NCI-H510A treated with DMSO at 0.1 percent for 48 hours (cell line): ENCODE measurements at regions not wholly inside any gene's neighbourhood (a gene's known extent, or its start where the extent isn't known, plus 50 kb on each side); places are given as distances from the start of the nearest gene placed in this dataset.
"Not testable (repeated sequence)": the region's sequence is repeated elsewhere in the genome, so short reads cannot be mapped to it uniquely, and the experiment has no call there.

Experiments used
- DNase-seq: peaks from one replicate; lab custom pipeline; 2025; lab: John Stamatoyannopoulos, UW

DNA sequence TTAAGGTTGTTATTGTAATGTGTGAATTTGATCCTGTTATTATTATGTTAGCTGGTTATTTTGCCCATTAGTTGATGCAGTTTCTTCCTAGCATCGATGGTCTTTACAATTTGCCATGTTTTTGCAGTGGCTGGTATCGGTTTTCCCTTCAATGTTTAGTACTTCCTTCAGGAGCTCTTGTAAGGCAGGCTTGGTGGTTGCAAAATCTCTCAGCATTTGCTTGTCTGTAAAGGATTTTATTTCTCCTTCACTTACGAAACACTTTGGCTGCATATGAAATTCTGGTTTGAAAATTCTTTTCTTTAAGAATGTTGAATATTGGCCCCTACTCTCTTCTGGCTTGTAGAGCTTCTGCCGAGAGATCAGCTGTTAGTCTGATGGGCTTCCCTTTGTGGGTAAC is 2241.4 kb upstream of the AGA start:
- not testable (repeated sequence) for DNase-seq

DNA sequence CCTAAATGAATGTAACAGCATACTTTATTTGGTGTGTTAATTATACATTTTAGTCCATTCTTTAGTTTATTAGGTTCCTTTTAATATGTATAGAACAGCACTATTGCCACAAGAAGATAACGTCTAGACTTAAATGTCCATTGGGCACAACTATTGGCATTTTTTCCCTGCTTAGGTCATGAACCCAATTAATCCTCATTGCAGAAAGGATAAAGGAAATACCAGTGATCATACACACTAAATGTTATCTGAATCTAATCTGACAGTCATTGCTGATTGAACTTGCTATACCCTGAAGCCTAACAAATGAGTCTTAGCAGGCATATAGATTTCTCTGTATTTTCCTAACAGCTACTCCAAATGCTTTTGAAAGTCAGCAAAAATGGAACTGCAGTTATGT is 2250.0 kb upstream of the AGA start:
- no peak for DNase-seq

DNA sequence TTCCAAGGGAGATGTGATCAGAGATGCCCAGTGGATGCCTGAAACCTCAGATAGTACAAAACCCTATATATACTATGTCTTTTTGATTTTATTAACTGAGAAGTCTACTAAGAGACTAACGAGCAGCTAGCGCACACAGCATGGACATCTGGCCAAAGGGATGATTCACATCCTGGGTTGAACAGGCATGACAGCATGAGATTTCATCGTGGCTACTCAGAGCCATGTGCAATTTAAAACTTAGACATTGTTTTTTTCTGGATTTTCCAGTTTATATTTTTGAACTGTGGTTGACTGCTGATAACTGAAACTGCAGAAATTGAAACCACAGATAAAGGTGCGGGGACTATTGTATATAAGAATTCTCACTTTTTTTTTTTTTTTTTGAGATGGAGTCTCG is 2252.9 kb upstream of the AGA start:
- DNase-seq: no peak

DNA sequence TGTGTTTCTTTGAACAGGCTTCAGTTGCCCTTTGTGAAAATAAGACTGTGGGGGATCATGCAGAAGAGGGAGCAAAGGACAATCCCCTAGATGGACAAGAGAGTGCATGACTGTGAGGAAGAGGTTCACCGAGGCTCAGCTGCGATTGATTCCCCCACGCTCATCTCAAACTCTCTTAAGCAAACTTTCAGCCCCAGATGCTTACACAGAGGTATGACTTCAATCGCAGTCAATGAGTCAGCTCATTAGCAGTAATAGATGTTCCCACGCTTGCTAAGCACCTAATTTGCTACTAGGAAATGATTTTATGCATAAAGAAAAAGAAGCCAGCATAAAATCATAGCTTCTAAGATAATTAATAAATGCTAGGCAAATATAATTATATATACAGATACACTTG is 2256.1 kb upstream of the AGA start:
- no peak for DNase-seq

DNA sequence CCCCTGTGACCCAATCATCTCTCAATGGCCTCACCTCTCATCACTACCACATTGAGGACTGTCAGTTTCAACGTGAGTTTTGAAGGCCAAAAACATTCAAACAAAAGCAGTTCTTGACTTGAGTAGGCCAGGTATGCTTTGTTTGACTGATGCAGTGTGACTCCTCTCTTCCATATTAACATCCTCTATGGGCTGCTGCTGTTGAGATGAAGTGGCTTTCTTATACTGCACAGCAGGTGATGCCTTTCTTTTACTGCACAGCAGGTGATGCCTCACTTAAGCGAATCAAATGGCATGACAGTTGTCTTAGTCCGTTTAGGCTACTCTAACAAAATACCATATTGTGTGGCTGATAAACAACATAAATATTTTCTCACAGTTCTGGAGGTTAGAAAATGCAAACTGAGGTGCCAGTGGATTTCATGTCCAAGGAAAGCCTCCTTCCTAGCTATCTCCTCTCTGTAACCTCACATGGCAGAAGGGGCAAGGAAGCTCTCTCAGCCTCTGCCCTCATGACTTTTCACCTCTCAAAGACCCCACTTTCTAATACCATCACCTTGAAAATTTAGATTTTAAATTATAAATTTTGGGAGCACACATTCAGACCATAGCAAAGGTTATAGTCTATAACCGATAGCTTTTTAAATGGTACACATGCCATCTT is 2267.9 kb upstream of the AGA start:
- DNase-seq: peak; percentile 72

DNA sequence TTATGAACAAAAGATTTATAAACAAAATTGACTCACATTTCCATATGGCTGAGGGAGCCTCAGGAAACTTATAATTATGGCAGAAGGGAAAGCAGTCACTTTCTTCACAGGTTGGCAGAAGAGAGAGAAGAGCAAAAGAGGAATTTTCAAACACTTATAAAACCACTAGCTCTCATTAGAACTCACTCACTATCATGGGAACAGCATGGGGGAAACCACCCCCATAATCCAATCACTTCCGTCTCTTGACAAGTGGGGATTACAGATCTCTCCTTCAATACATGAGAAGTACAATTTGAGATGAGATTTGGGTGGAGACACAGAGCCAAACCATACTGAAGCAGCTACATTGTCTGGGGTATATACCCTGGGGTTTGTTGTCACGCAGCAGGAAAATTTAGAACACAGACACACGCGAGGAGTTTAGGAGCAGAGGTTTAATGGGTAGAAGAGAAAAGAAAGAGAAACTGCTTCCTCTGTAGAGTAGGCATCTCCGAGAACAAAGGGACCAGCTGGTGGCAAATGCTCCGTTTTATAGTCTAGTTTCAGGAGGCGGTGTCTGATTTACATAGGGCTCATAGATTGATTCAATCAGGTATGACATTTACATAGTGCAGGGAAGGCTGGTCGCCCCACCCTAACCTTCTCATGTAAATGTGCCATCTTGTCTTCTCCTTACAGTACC is 2277.7 kb upstream of the AGA start:
- DNase-seq: no peak

DNA sequence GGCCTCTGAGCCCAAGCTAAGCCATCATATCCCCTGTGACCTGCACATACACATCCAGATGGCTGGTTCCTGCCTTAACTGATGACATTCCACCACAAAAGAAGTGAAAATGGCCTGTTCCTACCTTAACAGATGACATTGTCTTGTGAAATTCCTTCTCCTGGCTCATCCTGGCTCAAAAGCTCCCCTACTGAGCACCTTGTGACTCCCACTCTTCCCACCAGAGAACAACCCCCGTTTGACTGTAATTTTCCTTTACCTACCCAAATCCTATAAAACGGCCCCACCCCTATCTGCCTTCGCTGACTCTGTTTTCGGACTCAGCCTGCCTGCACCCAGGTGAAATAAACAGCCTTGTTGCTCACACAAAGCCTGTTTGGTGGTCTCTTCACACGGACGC is 2284.3 kb upstream of the AGA start:
- not testable (repeated sequence) for DNase-seq

DNA sequence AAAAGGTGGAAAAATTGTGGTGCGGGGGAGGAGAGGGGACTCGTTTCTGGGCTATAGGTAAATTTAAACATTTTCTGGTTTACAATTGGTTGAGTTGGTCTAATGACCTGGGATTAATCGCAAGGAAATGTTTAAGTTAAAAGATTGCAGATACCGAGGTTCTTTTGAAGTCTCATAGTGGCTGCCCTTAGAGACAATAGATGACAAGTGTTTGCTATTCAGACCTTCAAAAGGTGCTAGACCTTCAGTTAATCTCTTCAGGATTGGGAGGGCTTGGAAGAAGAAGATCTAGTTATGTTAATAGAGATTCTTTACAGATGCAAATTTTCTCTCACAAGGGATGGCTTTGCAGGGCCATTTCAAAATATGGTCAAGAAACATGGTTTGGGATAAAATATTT is 2286.1 kb upstream of the AGA start:
- DNase-seq: no peak

DNA sequence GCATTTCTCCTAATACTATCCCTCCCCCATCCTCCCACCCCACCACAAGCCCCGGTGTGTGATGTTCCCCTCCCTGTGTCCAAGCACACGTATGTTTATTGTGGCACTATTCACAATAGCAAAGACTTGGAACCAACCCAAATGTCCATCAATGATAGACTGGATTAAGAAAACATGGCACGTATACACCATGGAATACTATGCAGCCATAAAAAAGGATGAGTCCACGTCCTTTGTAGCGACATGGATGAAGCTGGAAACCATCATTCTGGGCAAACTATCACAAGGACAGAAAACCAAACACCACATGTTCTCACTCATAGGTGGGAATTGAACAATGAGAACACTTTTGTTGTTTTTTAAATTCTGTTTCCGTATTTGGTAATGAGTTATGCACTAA is 2294.6 kb upstream of the AGA start:
- not testable (repeated sequence) for DNase-seq

DNA sequence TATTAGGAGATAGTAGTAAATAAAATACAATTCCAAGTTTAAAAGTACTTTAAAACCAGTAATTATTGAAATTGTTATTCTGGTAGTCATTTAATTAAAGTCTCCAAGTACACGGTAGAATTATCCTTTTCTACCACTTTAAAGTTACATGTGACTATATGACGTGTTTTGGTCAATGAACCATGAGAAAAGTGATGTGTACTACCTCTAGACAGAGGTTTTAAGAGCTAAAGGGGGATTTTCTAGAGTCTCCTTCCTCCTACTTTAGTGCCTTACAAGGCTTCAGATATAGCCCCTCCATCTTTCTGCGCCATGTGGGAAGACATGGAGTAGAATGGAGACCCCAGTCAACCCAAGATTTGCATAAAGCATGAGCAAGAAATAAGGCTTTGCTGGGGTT is 2296.6 kb upstream of the AGA start:
- DNase-seq: no peak

DNA sequence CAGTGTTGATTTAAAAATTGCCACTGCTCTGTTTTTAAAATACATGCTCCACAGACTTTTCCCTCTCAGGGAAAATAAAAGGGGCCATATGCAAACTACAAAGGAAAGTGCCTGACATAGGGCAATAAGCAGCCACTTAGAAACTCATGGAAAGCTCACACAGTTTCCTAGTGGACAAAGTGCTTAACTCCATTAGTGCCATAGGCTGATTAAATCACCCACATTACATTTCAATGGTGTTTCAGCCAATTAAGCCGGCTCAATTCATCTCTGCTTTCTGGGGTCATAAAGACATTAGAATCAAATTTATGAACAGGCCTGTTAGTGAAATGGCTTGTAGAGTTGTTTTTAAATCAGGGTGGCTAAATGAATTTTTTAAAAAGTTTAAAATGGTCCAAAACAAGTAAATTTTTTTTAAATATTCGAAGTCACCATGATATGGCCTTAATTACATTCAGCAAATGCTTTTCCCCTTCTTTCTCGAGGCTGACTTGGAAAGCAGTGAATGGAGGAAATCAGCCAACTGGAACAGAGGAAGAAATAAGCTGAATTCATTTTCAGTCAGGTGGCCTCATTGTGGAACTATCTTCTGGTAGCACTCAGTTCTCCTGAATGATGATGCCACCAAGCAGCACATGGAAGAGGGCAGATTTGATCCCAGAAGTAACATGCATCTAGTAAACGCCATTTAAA is 2305.1 kb upstream of the AGA start:
- DNase-seq: no peak

DNA sequence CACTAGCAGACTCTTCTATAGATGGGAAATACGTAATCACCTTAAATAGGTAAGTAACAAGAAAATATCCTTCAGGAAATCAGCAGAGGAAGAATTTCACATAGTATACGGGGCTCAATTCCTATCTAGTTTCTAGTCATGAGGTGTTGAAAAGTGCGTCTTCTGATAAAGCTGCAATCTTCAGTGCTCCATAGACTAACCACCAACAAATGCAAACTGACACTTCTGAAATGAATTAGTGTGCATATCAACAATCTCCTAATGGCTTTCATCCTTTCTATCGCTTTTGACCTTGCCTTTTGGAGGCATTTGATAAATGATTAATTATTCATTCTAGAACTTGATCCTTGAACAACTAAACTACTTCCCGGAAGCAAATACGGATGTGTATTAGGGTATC is 2306.6 kb upstream of the AGA start:
- DNase-seq: no peak

DNA sequence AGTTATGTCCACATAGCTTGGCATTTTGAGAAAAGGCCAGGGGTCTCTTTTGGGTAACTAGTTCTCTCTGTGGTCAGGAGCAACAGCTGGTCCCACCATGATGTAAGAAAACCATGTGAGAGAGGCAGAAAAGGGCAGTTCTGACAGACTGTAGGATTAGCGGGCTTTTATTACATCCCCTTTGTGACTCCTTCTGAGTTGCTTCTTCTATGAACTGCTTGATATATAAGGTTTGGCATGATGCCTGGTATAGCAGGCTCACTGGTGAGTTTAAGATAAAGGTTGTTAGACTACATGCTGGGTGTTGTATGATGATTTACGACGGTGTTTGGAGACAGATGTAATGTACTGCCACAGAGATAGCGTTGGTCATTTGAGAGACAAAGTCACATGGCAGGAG is 2308.1 kb upstream of the AGA start:
- DNase-seq: no peak

DNA sequence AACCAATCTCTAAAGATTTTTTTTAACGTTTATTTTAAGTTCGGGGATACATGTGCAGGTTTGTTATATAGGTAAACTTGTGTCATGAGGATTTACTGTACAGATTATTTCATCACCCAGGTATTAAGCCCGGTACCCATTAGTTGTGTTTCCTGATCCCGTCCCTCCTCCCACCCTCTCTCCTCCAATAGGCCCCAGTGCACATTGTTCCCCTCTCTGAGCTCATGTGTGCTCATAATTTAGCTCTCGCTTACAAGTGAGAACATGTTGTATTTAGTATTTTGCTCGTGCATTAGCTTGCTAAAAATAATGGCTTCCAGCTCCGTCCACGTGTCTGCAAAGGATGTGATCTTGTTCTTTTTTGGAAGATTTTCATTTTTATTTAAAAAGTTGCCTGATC is 2309.4 kb upstream of the AGA start:
- no peak for DNase-seq

DNA sequence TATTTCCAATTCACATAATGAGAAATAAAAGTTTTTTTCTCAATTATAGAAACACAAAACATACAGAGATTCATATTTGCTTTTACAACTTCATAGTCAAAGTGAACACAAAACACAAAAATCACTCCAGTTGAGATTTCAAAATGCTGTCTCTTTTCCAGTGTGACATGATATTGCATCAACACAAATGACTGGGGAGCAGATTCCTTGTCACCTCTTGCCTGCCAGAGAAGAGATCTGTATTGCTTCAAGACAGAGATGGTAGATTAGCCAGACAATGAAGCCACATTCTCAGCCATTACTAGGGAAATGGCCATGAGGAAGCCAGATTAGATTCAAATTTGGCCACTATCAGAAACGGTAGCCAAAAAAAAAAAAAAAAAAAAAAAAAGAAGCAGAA is 2313.1 kb upstream of the AGA start:
- no peak for DNase-seq

DNA sequence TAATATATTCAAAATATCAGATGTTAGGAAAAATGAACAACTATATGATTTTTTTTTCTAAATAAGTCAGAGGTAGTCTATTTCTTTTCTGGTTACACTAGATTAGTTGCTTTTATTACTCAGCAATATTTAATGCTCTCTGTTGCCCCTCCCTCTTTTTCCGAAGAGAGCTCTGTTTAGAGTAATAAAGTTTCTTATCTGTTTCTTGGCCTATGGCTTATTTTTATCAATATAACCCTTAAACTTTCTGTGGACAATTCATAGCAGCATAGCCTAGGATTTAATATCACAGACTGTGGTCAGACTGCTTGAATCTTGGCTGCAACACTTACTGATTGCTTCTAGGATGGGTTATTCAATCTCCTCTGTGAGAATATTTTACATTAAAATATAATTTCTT is 2315.4 kb upstream of the AGA start:
- DNase-seq: no peak

DNA sequence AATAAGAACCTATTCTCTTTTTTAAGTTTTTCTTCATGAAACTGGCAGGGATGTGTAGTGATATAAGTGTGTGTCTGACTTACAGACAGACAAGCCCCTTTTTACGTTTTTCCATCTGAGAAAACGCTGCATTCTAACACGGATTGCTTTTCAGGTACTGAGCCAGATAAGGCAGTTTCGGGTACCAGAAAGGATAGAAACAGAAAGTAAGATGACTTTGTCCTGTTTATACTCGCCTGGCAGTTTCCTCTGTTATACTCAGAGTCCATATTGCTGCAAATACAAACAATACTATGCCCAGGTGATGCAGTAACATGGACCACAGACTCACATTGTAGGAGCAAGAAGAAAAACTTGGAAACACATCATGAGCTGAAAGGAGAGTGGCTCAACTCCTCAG is 2320.6 kb upstream of the AGA start:
- DNase-seq: no peak

DNA sequence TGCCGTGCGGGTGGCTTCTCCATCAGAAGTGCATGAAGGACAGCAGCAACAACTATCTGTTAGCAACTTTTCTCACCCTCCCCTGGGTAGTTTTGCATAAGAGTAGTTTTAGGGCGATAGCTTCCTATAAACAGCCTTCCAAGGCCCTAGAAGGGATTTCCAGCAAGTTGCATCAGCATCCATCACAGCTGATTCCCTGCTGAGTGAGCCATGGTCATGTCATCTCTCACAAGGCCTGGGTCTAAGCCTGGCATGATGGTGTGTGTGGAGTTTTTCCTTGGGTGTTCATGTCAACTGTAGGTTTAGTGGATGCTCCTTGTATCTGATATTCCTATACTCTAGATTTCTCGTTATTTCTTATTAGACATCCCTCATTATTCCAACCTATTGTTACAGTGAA is 2324.7 kb upstream of the AGA start:
- DNase-seq: no peak

DNA sequence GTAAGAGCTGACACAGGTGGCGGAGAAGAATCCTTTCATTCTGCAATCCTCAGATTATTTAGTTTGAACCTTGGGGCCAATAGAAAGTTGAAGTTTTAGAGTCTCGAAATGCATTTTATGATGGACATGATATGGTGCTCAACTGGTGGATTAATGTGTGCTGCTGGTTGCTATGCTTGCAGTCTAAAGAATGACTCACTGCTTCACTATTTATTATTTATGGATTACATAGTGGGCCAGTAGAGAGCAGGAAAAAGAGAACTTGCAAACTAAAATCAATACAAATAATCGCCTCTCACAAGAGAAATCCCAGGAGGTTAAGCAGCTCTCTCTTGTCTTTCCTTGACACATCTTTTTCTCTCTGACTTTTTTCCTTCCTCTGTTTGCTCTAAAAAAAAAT is 2326.8 kb upstream of the AGA start:
- no peak for DNase-seq

DNA sequence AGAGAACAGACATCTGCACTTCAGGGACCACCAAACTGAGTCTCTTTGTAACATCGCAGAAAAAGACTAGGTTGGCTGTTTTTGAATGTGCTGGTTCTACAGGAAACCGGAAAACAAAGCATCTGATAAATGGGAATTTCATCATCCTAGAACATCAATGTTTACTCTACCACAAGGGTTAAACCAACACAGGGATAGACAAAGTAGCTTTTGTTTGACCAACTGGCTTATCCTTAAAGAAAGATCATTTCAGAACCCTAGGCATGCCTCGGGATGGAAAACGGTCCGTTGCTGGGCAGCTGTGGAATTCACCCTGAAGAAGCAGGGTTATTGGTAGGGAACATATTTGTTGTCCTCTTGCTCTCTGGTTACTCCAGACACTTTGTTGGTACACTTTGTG is 2355.5 kb upstream of the AGA start:
- DNase-seq: no peak

DNA sequence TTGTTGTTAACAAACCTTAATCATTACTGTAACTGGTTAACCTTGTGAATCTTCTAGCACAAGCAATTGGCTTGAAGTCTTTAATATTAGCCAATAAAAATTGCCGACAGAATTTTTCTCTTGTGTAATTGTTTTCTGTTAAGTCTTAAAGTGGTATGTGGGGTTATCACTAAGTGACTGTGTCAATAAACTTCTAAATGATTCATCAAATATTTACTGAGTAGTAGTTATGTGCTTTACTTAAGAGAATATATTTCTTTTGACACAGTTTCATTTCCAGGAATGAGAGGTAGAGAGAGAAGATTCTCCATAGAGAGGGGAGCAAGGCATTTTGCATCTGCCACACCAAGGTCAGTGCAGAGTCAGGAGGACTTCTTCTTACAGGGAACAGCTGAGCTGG is 2361.6 kb upstream of the AGA start:
- no peak for DNase-seq

DNA sequence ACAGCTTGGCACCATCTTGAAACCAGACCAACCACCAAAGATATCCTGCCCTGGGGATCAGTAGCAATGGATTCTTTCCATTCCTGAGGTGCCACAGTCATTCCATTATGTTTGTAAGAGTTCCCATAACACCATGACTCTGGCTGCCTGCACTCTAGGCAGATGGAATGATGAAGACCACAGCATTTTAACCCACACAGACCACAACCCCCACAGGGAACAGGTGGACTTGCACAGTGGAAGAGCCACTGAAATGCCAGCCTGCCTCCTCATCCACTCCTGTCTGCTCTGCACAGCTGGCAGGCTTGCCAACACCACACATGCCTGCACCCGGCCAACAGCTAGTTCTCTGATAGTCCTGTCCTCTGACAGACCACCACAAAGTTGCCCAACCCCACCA is 2362.2 kb upstream of the AGA start:
- no peak for DNase-seq

DNA sequence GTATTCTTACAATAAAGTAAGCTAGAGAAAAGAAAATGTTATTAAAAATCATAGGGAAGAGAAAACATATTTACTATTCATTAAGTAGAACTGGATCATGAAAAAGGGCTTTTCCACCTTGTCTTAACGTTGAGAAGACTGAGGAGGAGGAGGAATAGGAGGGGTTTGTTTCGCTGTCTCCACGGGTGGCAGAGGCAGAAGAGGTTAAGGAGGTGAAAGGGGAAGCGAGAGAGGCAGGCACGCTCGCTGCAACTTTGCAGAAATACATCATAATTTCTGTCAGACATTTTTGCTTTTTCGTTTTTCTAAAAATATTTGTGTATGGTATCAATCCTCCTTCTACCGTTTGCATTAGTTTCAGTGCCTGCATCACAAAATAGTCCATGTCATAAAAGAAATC is 2375.1 kb upstream of the AGA start:
- DNase-seq: no peak

DNA sequence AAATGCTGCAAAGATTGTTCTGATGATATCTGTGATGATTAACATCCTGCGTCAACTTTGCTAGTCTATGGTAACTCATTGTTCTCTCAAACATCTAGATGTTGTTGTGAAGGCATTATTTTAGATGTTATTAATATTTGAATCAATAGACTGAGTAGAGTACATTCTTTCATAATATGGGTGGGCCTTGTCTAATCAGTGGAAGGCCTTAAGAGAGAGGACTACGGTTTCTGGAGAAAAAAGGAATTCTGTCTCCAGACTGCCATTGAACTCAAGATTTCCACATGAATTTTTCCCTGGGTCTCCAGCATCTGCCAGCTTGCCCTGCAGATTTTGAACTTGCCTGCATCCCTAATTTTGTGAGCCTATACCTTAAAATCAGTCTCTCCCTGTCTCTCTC is 2381.1 kb upstream of the AGA start:
- DNase-seq: no peak
